HL-60 (cell line): ENCODE measurements at regions not wholly inside any gene's neighbourhood (a gene's known extent, or its start where the extent isn't known, plus 50 kb on each side); places are given as distances from the start of the nearest gene placed in this dataset.

Experiments used
- DNase-seq, 2 experiments: peaks; one replicate each; pipeline ENCODE4 v3.0.0-alpha.2; 2010 to 2020; ENCODE audit warnings: low read depth in 1 of 2, low spot score in 1 of 2
- H3K27ac ChIP-seq: fragments of 250-450 bp; sonication (Bioruptor Pico); replicated peaks from 2 replicates; pipeline ENCODE4 v1.5.1; 2020; ENCODE audit warnings: mild to moderate bottlenecking, moderate library complexity
- H3K27me3 ChIP-seq: fragments of 250-450 bp; sonication (Bioruptor Pico); 2 replicates; pipeline ENCODE4 v1.5.1; 2021; ENCODE audit warnings: mild to moderate bottlenecking, moderate library complexity; ENCODE audit not compliant: insufficient read depth, poor library complexity, severe bottlenecking
- H3K4me3 ChIP-seq: replicated peaks from 2 replicates; pipeline ENCODE4 v1.5.1; 2011; ENCODE audit warnings: mild to moderate bottlenecking, control low read depth, low read length; ENCODE audit not compliant: insufficient read depth
- GABPA ChIP-seq: IDR thresholded peaks from 2 replicates; pipeline ENCODE4 v1.6.1; 2012; ENCODE audit warnings: low read depth
- POLR2AphosphoS5 ChIP-seq: IDR thresholded peaks from 2 replicates; pipeline ENCODE4 v1.6.1; 2012; ENCODE audit warnings: low read depth
- REST ChIP-seq: IDR thresholded peaks from 2 replicates; pipeline ENCODE4 v1.6.1; 2012; ENCODE audit warnings: low read depth; ENCODE audit not compliant: insufficient replicate concordance
- SPI1 ChIP-seq: IDR thresholded peaks from 2 replicates; pipeline ENCODE4 v1.6.1; 2012; ENCODE audit warnings: low read depth, mild to moderate bottlenecking, borderline replicate concordance
- TF ChIP-seq, protein P1 (sequence below): IDR thresholded peaks from one replicate; pipeline ENCODE4 v1.5.1; 2011; ENCODE audit warnings: low read length, control low read depth, inconsistent platforms; ENCODE audit not compliant: insufficient read depth

- H3K27me3 ChIP-seq = no peaks in the 10 kb centered on the region
- no peak overlapping the region for H3K4me3 ChIP-seq
- TF ChIP-seq GABPA (no peak), SPI1 (no peak), REST (no peak), POLR2AphosphoS5 (no peak)
- TF ChIP-seq, protein P1, sequence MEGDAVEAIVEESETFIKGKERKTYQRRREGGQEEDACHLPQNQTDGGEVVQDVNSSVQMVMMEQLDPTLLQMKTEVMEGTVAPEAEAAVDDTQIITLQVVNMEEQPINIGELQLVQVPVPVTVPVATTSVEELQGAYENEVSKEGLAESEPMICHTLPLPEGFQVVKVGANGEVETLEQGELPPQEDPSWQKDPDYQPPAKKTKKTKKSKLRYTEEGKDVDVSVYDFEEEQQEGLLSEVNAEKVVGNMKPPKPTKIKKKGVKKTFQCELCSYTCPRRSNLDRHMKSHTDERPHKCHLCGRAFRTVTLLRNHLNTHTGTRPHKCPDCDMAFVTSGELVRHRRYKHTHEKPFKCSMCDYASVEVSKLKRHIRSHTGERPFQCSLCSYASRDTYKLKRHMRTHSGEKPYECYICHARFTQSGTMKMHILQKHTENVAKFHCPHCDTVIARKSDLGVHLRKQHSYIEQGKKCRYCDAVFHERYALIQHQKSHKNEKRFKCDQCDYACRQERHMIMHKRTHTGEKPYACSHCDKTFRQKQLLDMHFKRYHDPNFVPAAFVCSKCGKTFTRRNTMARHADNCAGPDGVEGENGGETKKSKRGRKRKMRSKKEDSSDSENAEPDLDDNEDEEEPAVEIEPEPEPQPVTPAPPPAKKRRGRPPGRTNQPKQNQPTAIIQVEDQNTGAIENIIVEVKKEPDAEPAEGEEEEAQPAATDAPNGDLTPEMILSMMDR = no peak
- no peak overlapping the region for H3K27ac ChIP-seq
- no peak for DNase-seq
Measured at GRCh38 chr12:78402366-78403134, 462.0 kb upstream of the SYT1 start.

- H3K27me3 ChIP-seq = no peaks in the 10 kb centered on the region
- H3K27ac ChIP-seq = no peak overlapping the region
- H3K4me3 ChIP-seq = no peak overlapping the region
- TF ChIP-seq, protein P1 = no peak
- no peak for DNase-seq
Measured at GRCh38 chr12:78403136-78403535, 461.4 kb upstream of the SYT1 start.

- Histone ChIP-seq H3K27ac (no peak overlapping the region), H3K27me3 (no peaks in the 10 kb centered on the region), H3K4me3 (no peak overlapping the region)
- DNase-seq = no peak
- TF ChIP-seq POLR2AphosphoS5 (no peak), REST (no peak), GABPA (no peak), SPI1 (no peak)
- TF ChIP-seq, protein P1 = no peak
Measured at GRCh38 chr12:78403681-78404080, 460.9 kb upstream of the SYT1 start.

DNA sequence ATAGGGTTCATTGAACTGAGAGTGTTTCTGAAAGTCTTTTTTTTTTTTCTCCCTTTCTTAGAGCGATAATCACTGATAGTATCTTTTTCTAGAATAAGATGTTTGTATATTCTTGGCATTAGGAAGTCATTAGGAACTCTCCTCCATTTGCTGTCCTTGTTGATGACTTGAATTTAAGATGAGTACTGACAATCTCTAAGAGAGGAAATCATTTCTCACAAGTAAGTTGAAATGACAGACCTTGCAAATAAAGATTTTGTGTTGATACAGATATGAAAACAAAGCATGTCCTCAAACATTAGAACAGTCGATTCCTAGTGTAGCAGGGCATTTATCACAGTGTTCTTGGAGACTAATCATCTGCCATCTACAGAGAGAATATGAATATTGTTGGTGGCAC is 458.4 kb upstream of the SYT1 start:
- no peak overlapping the region for H3K27ac ChIP-seq
- TF ChIP-seq GABPA (no peak), POLR2AphosphoS5 (no peak), REST (no peak), SPI1 (no peak)
- TF ChIP-seq, protein P1 = no peak
- H3K4me3 ChIP-seq = no peak overlapping the region
- no peaks in the 10 kb centered on the region for H3K27me3 ChIP-seq
- DNase-seq = no peak
